NCI-H345 treated with DMSO at 0.1 percent for 48 hours (cell line): ENCODE measurements at regions not wholly inside any gene's neighbourhood (a gene's known extent, or its start where the extent isn't known, plus 50 kb on each side); places are given as distances from the start of the nearest gene placed in this dataset.
"Not testable (repeated sequence)": the region's sequence is repeated elsewhere in the genome, so short reads cannot be mapped to it uniquely, and the experiment has no call there.

ENCODE experiments used
- DNase-seq: peaks from one replicate; lab custom pipeline; 2025; ENCODE audit not compliant: unreplicated experiment; lab: John Stamatoyannopoulos, UW

DNA sequence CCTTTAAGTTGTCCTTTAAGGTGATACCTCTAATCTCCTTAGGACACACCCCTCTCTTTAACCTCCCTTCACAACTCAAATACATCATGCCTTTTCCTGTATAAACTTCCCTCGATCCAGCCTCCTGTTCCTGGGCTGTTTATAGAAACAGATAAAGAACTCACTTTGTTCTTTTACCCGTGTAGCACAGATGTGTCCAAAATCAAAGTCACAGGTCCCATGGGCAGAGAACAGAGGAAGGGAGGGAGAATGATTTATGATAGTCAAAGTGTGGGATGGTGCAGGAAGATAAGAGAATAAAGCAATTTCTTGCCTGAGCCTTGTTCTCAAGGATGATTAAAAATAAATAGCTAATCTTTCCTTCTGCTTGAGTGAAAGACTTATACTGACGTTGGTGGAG, 50.3 kb upstream of the CABCOCO1 start:
- no peak for DNase-seq

DNA sequence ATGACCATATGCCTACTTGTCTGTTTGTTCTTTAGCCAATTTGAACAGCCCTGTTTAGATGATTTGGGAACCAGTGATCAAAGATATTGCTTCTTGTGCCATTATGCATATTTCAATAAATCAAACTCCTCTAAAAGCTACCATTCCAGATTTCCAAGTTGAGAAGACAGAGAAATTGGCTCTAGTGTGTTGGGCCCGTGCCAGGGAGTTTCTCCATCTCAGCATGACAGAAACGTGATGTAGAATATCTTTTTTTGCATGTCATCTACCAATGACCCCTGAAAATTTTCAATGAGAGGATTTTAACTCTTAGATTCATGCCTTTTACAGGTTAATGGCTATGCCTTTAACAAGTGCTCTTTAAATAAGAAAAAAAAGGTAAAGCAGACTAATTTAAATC, 50.7 kb upstream of the CABCOCO1 start:
- no peak for DNase-seq

DNA sequence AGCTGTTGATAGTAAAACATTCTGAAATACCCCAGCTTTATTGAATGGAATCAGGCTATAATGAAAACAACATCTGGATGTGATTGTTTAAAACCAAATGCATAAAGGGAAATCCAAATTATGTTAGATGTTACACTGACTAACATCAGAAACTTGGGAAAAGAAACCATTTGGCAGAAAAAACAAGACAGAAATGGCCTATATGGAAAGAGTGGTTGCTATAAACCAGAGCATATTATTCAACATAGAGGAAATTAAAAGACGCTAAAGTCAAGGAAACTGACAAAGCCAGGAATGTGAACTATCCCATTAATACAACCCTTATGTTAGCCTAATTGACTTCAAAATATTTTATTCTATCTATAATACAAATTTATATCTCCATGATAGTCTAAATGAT, 53.0 kb upstream of the CABCOCO1 start:
- no peak for DNase-seq

DNA sequence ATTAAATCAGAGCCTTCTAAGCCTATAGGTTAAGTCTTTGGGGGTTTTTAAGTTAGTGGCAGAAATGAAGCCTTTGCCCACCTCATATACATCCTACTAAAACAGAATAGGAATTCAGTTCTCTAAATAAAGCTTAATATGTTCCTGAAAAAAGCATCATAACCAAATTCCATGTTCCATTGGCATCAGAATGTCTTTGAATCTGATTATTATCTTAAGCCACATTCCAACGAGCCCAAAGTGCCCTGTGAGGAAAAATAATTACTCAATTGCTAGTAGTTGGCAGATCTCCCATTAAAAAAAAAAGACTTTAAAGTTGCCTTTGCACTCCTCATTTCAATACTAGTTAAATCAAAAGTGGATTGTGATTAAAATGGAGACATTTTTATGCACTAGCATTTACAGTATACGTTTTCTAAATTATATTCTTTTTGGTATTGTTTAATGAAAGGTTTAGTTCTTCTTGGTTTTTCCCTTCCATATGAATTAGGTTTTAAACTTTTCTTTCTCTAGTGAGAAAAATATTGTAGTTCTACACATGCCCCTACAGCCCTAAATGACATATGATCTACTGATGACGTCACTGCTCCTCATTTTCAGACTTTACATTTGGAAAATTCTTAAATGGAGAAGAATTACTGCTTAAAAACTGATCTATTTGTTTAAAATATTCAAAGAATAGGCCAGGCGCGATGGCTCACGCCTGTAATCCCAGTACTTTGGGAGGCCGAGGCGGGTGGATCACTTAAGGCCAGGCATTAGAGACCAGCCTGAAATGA, 54.3 kb upstream of the CABCOCO1 start:
- no peak for DNase-seq

DNA sequence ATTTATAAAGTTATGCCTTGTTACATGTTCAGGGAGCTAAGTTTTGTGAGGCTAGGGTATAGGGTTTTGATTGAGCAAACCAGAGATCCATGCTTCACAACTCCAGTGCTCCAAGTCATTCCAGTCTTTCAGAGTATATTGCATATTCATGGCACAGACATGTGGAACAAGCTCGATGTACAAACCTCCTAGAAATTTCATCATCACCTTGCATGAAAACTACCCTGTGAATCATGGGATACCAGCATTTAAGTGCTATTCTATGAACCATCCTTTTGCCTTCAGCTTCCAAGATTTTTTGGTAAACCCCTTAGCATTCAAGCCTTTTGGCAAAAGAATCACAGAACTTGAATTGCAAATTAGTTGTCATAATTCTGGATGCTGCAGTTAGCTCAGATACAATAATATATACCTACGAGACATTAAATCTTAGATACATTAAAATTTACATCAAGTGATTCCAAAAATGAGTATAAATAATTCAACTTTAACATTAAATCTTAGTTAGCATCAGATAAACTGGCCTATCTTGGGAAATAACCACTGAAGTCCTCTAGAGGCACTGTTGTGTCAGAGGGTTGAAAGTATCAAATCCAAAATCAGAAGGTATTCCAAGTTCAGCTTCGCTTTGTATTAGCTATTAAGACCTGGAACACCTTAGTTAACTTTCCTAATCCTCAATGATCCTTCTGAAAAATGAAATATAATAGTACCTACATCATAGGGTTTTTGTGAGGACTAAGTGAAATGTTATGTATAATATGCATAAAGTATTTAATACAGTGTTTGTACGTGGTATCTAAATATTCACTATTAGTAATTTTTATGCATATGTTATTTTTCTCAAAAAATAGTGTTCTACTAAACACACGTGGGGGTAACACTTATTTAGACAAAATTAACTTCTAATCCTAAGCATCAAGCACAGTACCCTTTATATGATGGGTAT, 55.5 kb upstream of the CABCOCO1 start:
- peak; percentile 0 for DNase-seq

DNA sequence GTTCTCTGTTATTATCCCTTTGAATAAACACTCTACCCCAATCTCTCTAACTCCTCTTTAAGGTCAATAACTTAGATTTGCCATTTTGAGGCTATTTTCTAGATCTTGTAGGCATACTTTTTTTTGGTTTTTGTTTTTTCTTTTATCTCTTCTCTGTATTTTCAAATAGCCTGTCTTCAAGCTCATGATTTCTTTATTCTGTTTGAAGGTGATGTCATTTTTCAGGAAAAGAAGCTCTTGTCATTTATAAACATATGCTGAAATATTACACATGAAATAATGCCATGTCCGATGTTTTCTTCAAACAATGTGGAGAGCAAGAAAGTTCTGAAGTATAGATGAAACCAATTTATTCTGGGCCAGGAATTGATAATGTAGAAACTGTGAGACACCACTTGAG, 57.5 kb upstream of the CABCOCO1 start:
- DNase-seq = no peak

DNA sequence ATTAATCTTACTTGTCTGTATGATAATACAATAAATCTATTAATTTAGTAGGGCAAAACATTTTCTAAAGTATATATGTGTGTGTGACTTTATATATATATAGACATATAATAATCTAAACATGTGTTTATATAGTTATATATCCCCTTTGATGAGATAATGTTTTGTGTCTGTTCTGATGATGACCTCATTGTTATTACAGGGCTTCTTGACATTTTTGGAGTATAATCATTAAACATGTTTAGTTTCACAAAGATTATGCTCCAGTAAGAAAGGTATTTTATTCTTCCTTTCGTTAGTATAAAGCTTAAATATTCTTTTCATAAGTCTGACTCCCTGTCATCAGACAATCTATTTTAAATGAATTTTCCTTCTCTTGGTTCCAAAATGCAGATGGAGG, 62.3 kb upstream of the CABCOCO1 start:
- DNase-seq = no peak

DNA sequence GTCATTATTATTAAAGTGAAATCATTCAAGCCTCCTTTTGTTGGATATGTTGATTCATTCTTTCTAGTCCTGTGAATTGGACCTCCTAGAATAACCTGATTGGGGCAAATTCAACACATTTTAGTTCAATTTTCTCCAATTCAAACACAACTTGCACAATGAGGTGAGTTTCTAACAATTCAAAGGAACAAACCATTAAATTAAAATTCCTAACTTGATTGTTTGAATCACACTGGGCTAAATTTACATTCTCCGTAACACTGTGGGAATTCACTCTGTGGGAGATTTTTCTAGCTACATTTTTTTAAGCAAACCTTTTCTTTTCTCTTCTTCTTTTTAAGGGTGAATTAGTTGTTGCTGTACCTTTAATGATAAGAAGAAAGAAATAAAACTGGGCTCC, 68.3 kb upstream of the CABCOCO1 start:
- no peak for DNase-seq

DNA sequence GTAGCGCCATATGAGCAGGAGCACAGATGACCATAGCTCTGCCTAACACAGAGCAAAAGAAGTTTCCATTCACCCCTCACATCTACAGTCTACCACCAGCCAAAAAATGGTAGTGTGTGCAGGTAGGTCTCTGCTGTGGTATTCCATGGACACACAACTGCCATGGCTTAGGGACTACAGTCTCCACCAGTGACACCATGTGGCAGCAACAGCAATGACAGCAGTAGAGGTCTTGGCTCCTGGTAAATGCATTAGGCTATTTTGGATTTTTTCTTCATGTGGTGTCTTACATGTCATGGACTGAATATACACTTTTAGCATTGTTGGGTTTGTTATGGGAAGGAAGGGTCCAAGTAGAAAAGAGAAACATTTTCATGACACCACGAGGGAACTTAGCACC, 70.1 kb upstream of the CABCOCO1 start:
- DNase-seq = no peak

DNA sequence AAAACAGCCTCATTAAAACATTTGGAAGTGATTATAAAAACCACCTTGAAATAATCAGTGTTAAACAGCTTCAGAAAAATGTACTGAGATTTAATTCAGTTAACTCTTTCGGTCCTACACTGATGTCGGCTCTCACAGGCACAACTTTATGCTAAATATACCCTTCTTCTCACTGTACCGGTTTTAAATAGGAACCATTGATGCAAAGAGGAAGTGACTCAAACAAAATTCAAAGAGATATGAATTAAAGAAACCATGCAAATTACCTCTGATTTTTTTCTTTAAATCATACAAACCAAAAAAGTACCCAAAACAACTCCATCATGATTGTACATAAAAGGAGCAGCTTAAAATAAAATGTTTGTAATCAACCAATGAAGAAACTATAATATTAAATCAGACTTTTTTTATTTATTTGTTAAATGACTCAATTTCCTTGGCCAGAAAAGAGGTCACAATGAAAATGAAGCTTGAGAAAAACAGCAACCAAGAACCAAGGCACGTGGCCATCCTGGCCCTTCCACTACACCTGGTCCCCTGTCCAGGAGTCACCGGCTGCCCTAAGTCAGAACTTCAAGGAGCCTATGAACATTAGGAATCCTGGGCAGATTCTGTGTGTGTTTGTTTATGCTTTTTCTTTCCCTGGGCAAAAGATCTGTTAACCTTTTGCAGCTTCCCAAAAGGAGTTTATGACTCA, 73.0 kb upstream of the CABCOCO1 start:
- no peak for DNase-seq

DNA sequence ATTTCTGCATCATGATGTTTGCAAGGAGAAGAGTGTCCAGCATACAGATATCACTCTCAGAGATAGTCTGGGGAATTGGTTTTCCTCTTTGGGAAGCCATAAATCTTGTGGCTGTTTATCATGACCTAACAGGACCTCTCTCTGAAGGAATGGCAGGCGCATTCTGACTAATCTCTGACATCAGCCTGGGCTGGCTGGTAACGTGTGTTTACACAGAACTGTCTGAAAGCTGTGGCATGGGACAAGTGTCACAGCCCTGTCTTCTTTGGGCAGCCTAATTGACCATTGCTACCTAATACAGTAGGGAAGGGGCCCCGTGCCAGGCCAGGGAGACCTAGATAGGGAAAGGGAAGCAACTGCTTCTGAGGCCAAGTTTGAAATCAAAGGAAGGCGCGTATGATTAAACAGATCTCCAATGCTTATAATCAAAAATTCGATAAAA, 73.9 kb upstream of the CABCOCO1 start:
- DNase-seq = no peak

DNA sequence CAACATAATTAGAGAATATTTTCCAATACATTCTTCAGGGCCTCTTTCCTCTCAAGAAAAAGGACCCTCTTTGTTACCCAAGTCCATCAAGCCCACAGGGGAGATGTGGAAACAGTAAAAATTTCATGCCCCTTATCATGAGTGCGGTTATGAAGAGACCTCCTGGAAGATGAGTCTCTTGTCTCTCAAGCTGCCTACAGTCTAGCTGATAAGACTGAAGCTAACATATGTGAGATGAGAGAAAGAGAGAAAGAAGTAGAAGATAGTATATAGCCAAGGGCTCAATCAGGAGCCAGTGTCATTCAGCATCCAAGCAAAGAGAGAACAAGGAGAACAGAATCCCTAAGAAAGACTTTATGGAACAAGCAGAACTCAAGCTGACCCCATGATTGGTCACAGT, 75.9 kb upstream of the CABCOCO1 start:
- DNase-seq = no peak

DNA sequence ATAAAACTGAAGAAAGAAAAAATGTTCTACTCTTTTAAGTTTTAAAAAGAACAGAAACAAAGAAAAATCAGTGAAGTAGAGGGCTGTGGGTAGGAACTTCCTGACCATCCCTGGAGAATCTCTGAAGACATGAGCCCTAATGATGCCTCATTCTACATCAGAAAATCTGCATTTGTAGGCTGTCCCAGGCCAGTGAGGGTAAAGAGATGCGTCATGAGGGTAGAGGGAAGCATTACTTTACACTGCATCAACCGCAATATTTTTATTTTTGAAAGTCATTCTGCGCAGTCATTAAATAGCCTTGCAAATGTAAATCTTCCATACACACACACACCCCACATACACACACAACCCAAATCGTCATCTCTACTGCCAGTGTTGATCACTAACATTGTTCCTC, 82.1 kb upstream of the CABCOCO1 start:
- DNase-seq = no peak

DNA sequence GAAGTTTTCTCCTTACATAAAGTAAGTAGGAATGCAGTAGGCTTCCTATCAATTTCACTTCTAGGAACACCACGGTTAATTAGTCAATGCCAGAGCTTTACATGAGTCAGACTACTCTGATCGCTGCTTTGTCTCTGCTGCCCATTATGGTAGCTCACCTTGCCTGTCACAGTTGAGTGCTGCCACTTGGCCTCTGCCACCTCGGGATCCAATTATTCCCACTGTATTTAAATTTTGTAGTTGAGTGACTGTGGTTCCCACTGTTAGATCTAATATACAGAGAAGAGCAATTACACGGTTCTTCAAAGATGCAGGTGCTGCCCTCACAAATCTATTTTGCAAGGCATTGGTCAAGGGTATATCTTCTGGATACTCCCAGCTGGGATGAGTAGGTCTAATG, 92.5 kb upstream of the CABCOCO1 start:
- DNase-seq = not testable (repeated sequence)

DNA sequence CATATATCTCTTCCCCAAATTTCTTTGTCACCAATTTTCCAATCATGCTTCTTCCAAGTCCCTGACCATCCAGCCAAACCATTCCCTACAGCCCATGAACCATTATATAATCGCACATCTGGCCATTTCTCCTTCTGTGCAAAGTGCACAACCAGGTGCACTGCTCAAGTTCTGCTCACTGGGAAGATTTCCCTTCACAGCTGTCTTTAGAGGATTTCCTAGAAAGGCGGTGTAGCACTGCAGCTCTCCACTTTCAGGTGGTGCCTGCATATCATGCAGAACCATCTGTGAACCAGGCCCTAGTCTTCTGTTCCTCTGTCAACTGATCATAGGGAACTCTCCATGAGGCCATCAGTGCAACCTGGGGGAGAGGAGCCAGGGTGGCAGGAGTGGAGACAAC, 95.0 kb upstream of the CABCOCO1 start:
- no peak for DNase-seq

DNA sequence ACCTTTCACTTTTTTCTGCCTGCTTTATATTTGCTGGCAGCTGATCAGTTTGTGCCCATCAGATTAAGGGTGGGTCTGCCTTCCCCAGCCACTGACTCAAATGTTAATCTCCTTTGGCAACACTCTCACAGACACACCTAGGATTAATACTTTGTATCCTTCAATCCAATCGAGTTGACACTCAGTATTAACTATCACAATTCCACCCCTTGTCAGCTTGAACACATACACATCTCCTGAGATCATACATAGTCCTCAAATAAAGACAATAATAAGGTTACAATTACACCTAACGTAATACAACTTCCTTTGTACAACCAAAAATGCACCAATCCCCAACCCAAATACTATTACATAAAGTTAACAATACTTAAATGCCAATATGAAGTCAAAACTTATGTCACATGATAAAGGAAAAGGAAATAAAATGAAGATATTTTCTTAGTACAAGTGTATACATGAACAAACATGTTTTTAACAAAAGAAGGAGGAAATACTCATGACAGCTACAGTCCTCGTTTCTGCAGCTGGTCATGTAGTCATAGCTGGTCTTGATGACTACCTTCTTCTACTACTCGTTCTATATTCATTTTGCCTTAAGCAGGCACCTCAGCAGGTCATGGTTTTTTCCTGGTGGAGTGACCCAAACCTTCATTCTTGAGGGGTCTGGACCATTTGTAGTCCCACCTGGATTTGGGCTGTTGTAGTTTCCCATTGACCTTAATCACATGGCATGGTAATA, 96.7 kb upstream of the CABCOCO1 start:
- DNase-seq = no peak

DNA sequence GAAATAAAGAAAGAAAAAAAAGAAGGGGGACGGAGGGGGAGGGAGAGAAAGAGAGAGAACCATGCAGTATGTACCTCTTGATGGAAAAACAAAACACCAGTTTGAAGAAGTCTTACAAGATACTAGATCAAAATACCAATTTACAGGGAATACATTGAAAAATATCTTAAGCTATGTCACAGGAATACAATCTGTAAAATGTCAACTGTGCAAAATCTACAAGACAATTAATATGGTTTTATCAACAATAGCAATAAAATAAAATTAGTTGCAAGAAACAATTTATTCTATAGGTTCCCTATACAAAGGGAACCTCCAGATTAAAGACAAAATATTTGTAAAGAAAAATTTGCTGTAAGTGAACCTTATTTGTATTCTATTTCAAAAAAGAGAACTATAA, 98.3 kb upstream of the CABCOCO1 start:
- DNase-seq = no peak

DNA sequence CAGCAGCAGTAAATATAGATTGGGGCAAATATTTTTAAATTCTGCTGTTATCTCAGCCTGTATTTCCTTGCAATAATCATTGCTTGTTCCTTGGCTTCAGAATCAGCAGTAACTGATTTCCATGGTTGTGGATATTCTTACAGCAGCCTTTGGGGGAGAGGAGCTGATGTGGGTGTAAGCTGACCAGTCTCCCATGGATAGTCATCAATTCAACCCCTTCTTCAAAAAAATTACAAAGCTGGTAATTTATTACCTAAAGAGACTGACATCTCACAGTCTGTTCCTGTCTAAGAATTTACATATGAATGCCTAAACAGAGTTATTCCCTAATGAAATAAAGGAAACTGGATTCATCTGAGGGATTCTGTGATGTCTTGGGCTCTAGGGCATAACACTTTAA, 103.1 kb upstream of the CABCOCO1 start:
- DNase-seq = no peak

DNA sequence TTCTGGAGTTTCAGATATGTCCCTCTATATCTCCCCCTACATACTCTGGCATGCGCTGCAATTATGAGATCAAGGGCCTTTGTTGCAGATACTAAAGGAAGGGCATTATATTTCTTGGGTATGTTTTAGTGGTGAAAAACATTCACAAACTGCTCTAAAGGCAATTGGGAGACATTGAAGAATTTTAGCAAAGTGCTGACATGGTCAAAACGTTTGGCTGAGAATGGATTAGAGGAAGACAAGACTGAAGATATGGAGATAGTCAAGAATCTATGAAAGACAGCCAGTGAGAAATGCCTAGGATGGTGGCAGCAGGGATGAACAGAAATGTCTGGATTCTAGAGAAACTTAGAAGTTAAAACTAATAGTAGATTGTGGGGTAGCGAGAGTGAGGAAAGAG, 104.5 kb upstream of the CABCOCO1 start:
- no peak for DNase-seq

DNA sequence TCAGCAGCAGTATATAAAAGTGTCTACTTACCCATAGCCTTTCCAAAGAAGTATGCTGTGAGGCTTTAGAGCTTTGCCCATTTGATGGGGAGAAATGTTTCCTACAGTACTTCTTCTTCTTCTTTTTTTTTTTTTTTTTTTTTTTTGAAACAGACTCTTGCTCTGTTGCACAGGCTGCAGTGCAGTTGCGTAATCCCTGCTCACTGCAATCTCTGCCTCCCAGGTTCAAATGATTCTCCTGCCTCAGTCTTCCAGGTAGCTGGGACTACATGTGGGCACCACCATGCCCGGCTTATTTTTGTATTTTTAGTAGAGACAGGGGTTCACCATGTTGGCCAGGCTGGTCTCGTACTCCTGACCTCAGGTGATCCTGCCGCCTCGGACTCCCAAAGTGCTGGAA, 101.7 kb upstream of the TMEM26 start:
- no peak for DNase-seq

DNA sequence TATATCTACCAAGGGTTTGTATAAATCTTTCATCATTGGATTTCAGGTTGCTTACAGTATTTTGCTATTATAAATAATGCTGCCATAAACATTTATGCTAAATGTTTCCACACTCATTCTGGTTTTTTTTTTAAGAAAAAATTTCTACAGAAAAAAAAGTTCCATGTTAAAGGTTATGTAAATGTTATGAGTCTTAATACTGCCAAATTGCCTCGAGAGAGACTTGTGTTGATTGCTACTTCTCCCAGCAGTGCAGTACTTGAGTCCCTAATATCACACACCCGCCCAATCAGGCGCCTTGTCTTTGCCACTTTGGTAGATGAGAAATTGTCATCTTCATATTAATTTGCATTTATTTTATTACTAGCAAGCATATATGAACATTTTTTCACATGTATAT, 96.7 kb upstream of the TMEM26 start:
- DNase-seq = no peak
